GM20000 (cell line): ENCODE measurements at regions not wholly inside any gene's neighbourhood (a gene's known extent, or its start where the extent isn't known, plus 50 kb on each side); places are given as distances from the start of the nearest gene placed in this dataset.
"Not testable (repeated sequence)": the region's sequence is repeated elsewhere in the genome, so short reads cannot be mapped to it uniquely, and the experiment has no call there.

Experiments used
- DNase-seq: peaks from one replicate; pipeline ENCODE4 v3.0.0; 2012; ENCODE audit warnings: low spot score
- CTCF ChIP-seq: IDR thresholded peaks from 2 replicates; pipeline ENCODE4 v1.5.1; 2012; ENCODE audit warnings: mild to moderate bottlenecking, control low read depth; ENCODE audit errors: extremely low read depth, missing control alignments

GRCh38 chr6:27668442-27669294, 195.8 kb upstream of the ZNF184 start:
- peak; percentile 58 for DNase-seq
- no peak for TF ChIP-seq CTCF

- no peak for DNase-seq
- no peak for TF ChIP-seq CTCF
Measured at GRCh38 chr6:27667657-27668441, 194.9 kb upstream of the ZNF184 start.

- no peak for TF ChIP-seq CTCF
Measured at GRCh38 chr6:27667016-27667656, 194.2 kb upstream of the ZNF184 start.

GRCh38 chr6:27662769-27663168, 189.9 kb upstream of the ZNF184 start:
- no peak for DNase-seq
- no peak for TF ChIP-seq CTCF

More at GRCh38 chr6:27667016-27667656, 194.2 kb upstream of the ZNF184 start:
- DNase-seq = no peak

GRCh38 chr6:27662212-27662611, 189.3 kb upstream of the ZNF184 start:
- DNase-seq = not testable (repeated sequence)

GRCh38 chr6:27653143-27653825, 180.4 kb upstream of the ZNF184 start:
- DNase-seq = not testable (repeated sequence)

- TF ChIP-seq CTCF = no peak
- DNase-seq = no peak
Measured at GRCh38 chr6:27651371-27651732, 178.4 kb upstream of the ZNF184 start.
